Mucosa of gallbladder (tissue), 1 donor: ENCODE measurements at regions not wholly inside any gene's neighbourhood (a gene's known extent, or its start where the extent isn't known, plus 50 kb on each side); places are given as distances from the start of the nearest gene placed in this dataset.
"Not testable (repeated sequence)": the region's sequence is repeated elsewhere in the genome, so short reads cannot be mapped to it uniquely, and the experiment has no call there.

Source experiments
- DNase-seq: peaks from one replicate; pipeline ENCODE4 v3.0.0-alpha.2; 2020; ENCODE audit warnings: low spot score
- donor health status: DM: no; HTN: no; CAD: no.

GRCh38 chr3:124043023-124043422 lies 51.1 kb upstream of the ROPN1 start:
- DNase-seq: no peak

GRCh38 chr3:124044956-124045355 lies 53.0 kb upstream of the ROPN1 start:
- DNase-seq: no peak

- DNase-seq: no peak
Observed at GRCh38 chr3:124048967-124049798, 57.3 kb upstream of the ROPN1 start.

DNA sequence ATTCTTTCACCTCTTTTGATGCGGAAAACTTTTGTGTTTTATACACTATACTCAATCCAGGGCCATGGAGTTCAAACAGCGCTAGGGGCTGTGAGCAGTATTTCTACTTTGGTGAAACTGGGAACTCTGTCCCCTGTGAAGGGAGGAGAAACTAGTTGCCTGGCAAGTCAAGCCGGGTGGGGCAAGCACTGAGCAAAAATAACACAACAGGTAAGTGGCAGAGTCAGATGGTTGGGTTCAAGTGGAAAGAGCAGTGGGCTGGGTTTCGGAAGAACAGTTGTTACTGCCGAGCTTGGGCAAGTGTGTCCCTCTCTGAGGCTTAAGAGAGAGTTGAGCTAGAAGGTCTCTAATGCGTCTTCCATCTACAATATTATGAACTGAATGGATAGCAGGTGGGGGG lies 59.7 kb upstream of the ROPN1 start:
- DNase-seq: no peak

- no peak for DNase-seq
Observed at GRCh38 chr3:124053871-124054270, 61.9 kb upstream of the ROPN1 start.

DNA sequence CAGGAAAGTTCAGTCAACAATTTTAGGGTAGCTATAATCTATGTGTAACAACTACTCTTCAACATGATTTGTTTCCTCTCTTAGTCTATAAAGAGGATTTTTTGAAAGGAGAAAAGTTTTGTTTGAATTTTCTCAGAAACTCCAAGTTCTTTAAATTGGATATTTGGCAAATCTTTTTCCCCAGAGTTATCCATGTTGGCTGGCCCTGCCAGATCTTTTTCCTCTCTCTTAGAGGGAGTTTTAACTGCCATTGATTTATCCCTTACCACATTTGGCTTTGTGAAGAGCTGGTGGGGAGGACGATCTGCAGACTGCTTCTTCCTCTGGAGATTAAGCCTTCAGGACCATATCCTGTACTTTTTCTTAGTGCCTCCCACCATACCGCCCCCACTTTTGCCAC lies 64.9 kb upstream of the ROPN1 start:
- no peak for DNase-seq

GRCh38 chr3:124057420-124057819 lies 65.5 kb upstream of the ROPN1 start:
- DNase-seq: peak; percentile 67

DNA sequence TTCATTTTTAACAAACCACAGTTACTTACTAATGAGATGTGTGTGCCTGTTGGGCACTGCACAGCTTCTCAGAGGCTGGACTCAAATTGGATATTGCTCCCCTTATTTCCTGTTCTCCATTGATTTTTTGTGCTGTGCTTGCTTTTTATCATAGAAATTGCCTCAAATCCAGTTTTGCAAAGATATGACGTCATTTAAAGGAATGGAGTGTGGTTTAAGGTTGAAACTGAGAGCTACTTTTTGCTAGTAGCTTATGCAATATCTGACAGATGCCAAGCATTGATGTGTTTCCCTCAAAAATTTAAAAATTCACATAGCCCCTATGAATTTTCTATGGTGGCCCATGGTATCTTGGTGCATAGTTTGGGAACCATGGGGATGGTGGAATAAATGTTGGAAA lies 67.7 kb upstream of the ROPN1 start:
- DNase-seq: no peak

DNA sequence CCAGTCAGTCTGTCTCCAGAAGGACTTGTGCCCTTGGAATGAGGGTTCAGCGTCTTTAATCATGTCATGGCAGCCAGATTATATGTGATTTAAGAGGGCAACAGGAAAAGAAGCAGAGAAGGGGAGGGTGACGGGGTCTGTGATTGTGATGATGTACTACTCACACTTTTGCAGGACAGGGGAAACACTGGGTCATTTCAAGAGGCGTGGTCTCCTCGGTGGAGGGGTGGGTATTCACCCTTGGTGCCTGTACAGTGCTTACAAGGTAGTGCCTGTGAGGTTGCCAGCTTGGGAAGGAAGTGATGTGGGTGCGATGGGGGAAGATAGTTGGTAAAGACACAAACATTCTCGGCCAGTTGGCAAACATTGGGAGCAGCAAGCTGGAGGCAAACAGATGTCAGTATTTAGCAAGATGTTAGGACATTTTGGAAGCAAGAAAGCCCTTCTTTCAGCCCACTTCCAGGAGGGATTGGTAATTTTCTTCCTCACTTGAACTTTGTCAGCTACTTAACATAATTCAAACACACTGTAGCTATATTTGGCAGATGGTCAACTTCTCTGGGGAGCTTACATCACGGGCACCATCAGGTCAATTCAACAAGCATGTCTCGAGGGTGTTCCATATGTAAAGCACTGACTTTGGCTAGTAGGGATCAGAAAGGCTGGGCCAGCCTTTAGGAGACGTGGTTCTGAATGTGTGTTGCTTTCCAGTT lies 71.4 kb upstream of the ROPN1 start:
- peak; percentile 29 for DNase-seq

DNA sequence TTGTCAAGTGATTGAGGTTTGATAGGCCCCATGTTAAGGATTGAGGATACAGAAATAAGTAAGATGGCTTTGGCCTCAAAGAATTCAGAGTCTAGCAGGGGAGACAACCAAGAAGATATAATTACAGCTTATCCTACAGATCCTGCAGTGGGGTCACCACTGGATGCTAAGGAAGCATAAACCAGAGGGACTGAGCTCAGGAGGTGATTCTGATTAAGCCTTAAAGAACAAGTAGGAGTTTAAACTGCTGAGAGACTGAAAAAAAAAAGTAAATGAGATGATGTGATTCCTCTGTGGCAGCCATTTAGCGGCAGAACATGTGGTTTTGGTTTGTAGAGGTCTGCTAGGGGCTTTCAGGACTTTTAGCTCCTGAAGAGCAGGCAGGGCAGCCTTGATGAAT lies 72.1 kb upstream of the ROPN1 start:
- no peak for DNase-seq

DNA sequence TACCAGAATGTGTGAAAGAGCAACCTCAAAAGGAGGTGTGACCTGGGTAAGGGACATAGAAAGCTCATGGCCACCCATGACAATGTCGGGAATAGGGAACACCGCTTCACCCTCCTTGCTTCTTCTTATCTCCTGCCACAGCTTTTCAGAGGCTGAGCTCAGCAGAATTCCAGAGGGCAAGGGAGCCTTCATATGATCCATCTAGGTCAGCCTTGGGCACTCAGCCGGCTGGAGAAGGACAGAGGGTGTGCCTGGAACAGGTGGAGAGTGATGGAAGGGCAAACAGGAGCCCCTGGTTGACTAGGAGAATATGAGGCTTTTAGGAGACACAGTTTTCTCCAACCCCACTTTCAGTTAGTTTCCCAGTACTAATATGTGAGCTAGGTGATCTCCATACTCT lies 74.6 kb upstream of the ROPN1 start:
- DNase-seq: not testable (repeated sequence)

- DNase-seq: not testable (repeated sequence)
Observed at GRCh38 chr3:124069706-124070105, 77.8 kb upstream of the ROPN1 start.

DNA sequence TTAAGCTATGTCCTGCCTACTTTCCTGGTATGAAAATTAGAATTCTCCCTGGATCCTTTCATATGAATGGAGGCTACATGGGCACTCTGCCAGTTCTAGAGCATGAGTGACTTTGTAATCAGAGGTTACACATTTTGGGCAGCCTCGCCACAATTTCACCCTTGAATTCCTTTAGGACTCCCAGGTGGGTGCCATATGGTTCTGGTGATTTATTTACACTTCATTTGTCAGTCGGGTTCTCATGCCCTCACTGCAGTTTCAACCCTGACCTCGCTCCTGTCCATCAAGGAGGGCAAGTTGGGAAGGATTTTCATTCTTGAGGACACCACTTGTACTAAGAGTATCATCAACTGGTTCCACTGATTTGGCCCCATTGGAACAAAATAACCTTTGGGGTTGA lies 83.2 kb upstream of the ROPN1 start:
- not testable (repeated sequence) for DNase-seq

DNA sequence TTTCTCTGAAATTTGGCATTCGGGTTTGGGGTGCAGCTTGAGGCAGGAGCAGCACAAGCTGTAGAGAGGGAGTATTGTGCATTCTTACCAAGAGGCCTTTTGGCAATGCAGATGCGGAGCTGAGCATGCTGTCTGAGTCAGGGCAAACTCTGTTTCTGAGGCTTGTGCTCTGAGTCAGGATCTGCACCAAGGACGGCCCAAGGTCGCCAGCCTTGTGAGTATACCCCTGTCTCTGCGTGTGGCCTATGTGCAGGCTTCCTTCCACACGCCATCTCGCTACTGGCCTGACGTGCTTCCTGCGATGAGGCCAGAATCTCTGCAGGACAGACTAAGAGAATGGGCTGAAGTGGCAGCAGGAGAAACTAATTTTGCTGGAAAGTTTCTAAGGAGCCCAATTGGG lies 83.8 kb upstream of the ROPN1 start:
- no peak for DNase-seq

DNA sequence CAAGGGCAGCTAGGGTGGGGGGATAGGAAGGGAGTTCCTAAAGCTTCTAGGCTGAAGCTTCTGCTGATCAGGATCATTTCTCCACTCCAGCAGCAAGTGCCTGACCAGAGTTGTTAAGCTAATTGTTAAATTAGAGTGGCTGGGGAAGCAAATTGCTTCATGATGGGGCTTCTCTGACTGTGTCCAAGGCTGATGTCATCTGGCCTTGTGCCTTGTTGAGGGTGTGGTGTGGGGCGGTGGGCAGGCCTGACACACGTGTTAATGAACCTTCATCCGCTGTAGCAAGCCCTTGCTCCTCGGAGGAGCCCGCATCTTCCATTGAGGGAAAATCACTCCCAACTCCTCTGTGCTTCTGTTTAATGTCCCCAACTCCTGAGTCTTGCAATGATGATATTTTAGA lies 84.3 kb upstream of the ROPN1 start:
- no peak for DNase-seq

DNA sequence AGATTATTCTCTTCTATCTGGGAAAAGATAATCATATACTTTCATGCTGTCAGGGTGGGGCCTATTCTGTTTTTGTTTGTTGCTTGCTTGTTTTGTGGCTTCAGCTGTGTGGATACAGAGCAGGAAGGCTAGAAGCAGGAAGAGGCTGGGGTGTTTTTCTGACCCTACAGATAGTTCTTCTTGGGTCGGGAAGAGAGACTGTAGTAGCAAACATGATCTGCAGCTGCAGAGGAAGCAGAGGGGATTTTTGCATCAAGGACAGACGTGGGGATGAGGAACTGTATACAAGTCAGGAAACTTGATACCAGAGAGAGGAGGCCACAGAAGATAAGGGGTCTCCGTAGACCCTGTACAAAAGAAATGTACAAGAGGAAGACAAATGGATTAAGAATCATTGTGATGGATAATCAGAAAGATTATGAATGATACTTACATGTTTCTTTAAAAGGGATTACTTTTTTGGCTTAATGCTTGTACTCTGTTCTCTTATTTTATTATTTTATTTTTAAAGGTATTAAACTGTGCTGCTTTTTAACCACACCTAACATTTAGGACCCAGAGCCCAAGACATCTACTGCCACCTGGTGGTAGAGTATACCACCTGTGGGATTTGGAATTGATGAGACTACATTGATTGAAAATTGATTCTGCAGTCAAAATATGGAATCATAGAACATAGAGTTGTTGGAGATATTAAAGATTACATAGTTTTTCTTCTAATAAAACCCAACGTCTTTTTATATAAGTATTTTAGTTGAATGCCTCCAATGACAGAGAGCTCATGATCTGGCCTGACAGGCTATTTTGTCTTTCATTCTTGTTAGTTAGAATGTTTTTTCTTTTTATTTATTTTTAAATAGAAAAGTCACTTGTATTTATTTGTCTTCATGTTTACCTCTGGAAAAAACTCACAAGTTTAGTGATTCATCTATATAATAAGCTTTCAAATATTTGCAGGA lies 87.3 kb upstream of the ROPN1 start:
- no peak for DNase-seq

DNA sequence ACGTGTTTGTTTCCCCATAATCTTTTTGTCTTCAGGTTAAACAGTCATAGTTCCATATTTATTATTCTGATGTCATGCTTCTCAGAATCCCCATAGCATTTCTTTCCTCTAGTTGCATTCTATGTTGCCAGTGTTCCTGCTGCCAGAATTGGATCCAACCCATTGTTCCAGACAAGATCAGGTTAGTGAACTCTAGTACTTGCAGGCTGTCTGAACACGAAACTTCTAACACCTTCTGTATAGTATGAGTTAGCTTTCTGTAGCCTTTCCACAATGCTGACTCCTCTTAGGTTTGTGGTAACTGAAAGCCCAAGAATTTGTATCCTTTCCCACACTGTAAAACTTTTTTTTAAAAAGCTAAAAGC lies 88.0 kb upstream of the ROPN1 start:
- DNase-seq: no peak

DNA sequence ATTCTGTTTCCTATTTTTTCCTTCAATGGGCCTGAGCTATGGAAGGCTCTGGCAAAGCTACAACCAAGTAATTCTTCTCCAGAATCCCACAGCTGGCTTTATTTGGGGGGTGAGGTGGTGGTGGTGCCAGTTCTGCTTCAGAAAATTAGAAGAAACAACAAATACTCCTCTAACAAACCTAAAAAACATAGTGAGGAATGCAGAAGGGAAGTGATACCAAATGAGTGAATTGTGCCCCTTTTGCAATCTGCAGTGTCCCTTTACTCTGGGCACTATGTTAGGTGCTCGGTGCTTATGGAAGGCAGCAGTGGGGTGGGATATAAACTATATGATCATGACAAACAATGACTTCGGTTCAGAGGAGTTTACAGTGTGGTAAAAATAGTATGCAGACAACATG lies 90.4 kb upstream of the ROPN1 start:
- DNase-seq: no peak

DNA sequence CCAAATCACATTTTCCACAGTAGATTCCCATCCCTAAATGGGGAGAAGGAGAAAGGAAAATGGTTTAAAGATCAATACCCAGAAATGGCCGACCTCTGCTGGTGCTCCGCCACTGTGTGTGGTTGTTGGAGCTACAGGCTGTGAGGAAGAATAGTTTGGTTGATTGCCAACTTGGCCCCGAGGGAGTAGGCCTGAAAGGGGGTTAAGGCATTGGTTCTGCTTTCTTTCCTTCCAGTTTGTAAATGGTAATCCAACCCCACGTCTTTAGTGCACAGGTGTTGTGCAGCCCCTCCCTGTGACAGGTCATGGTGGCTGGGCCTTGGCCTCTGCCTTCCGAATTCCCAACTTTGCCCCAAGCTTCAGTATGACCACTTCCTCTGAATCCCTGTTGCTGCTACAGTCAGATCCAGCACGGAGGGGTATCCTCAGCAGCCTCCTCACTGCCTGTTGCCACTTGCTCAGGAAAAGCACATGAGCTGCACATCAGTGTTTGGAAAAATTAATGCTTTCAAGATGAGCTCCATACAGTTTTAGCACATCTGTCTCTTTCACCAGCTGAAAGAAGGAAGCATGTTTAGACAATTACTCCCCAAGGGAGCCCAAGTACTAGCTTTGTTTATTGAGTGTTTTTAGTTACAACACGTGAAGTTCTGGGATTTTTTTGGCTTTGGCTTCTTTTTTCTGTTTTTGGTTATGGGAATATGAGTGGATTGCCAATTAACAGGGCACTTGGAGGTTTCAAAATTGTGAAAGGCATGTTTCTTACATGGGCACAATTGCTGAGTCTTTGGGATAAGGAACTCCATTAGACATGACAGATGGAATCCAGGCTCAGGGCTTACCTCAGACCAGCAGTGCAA lies 92.3 kb upstream of the ROPN1 start:
- DNase-seq: no peak

GRCh38 chr3:124088801-124089200 lies 96.9 kb upstream of the ROPN1 start:
- no peak for DNase-seq

DNA sequence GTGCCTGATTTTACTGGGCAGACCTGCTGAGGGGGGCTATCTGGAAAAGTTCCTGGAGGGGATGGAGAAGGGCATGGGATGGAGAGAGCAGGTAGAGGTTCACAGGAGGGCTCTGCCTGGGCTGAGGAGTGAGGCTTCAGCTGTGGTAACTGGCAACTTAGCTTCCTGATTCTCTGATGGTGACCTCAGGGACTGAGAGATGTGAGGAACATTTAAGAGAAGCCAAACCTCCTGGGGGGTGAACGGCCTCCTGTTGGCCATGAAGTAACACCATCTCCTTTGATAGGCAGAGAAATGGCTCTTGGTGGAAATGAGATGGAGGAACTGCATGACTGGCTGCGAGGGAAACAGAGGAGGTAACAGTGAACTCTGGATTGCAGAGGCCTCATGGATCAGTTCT lies 97.3 kb upstream of the ROPN1 start:
- DNase-seq: no peak
